Activated CD8-positive, alpha-beta memory T cell treated with anti-CD3 and anti-CD28 coated beads, Interleukin-2, amount 50 U/mL, for 4 hours (primary cell): ENCODE measurements at regions not wholly inside any gene's neighbourhood (a gene's known extent, or its start where the extent isn't known, plus 50 kb on each side); places are given as distances from the start of the nearest gene placed in this dataset.
"Not testable (repeated sequence)": the region's sequence is repeated elsewhere in the genome, so short reads cannot be mapped to it uniquely, and the experiment has no call there.

Experiments used
- DNase-seq: peaks from one replicate; pipeline ENCODE4 v3.0.0-alpha.2; 2020

DNA sequence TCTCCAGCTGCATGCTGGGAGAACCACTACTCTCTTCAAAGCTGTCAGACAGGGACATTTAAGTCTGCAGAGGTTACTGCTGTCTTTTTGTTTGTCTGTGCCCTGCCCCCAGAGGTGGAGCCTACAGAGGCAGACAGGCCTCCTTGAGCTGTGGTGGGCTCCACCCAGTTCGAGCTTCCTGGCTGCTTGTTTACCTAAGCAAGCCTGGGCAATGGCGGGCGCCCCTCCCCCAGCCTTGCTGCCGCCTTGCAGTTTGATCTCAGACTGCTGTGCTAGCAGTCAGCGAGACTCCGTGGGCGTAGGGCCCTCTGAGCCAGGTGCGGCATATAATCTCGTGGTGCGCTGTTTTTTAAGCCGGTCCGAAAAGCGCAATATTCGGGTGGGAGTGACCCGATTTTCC, 215.0 kb downstream of the STIM2 start:
- not testable (repeated sequence) for DNase-seq

DNA sequence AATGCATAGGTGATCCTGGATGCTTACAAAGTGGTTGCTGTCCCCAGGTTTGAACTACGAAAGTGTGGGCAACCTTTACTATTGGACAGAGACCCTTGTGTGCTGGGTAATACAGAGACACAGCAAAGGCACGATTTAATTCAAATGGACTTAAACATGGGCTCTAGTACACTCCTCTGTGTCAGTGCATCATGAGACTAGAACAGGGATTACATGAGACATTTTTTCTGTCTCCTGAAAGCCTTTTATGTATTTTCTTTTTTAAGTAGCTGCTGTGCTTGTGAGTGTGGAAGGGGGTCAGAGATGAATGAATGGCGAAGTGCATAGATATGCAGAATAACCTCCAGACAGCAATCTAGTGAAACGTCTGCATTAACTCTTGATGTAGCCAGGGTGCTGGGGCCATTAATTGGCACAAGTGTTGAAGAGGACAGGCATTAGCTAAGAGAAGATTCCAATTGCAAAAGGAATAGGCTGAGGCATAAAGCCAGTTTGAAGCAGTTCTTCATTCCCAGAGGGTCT, 218.4 kb downstream of the STIM2 start:
- DNase-seq: no peak

DNA sequence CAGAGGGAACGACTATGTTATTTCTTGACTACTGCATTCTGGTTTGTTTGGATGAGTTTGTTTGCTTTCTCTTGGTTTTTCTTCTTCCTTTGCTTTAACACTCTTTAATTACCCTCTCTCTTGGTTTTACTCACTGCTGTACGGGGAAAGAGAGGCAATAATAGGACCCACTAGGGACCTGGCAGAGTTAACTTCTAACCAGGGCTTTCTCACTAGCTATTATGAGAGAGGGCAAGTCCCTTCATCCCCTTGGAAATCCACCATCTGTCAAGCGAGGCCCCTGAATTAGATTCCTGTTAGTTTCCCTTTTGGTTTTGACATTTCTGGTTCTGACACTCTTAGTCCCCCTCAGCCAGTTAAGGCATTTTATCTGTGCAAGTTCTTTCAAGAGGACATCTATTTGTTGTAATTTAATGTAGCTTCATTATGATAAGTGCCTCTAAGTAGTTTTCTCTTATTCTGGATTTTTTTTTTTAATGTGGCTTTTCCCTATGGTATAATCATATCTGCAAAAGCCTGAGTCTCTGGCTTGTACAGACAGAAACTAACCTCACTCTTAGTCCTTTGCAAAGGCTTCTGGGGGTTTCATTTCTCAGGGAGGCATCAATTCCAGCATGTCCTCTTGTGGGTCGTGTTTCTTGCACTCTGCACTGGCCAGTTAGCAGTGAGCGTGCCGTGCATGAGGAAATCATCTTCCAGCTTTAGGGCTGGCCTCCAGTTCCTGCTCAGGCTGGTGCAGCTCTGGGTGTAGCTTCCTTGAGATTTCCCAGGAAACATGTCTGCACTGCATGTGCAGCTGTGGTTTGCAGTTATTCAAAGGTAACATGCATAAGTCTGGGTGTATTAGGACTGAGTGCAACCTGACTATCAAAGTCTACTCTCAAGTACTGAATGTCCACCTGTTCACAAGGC, 221.3 kb downstream of the STIM2 start:
- DNase-seq: no peak

DNA sequence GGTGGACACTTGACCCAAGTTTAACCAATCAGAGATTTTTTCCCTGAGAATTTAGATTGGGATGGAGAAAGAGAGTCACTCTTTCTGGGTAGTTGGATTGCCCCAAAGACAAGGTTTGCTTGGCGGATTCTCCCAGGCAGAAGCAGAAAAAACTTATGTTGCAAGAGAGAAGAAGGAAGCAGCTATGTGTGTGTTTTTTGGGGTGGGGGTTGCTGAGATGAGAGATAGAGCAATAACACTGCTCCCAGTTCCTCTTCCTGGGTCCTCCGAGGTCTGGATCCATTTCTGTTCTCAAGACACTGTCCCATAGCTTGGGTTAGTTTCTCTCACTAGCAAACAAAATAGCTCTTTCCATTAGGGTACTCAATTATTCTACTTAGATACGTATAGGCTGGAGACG, 222.1 kb downstream of the STIM2 start:
- no peak for DNase-seq

DNA sequence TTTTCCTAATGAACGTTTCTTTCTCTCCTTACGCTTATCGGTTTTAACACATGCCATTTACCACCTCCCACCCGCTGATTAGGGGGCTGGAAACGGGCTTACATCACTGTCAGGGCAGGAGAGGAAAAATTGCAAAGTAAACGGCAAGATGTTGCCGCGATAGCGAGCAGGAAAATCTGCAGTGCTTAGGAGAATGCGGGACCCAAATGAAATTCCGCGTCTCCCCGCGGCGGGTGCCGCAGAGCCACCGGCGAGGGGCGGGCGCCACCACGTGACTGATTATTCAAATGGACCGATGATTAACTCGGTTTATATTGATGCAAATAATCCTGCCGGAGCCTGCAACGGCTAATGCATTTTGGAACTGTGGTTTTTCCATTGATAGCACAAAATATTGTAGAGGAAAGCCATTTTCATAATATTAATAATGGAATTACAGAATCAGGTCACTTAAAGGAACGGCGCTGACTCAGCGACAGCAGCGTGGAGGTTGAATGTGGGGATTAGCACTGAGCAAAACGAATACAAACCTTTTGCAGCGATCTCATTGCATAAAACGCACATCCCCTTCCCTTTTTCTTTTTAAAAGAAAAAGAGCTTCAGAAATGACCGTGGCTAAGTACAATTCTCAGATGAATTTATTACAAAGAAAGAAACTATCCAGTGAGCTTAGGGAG, 224.2 kb downstream of the STIM2 start:
- DNase-seq: peak; percentile 19

DNA sequence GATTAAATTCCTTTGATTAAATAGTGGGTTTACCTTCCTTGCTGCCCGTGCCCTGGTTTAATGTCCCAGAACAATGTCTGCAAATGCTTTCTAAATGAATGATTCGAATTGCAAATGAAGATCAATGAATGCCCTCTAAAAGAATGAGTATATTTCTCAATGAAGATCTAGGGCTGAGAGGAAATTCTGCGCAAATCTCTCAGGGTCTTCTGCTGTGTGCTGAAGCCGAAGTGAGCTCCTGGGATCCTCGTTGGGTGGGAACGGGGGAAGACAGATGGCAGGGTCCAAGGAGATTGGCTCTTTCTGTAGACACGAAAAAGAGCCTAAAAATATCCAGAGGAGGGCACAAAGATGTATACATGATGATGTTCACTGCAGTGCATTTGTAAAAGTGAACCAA, 224.8 kb downstream of the STIM2 start:
- DNase-seq: no peak

DNA sequence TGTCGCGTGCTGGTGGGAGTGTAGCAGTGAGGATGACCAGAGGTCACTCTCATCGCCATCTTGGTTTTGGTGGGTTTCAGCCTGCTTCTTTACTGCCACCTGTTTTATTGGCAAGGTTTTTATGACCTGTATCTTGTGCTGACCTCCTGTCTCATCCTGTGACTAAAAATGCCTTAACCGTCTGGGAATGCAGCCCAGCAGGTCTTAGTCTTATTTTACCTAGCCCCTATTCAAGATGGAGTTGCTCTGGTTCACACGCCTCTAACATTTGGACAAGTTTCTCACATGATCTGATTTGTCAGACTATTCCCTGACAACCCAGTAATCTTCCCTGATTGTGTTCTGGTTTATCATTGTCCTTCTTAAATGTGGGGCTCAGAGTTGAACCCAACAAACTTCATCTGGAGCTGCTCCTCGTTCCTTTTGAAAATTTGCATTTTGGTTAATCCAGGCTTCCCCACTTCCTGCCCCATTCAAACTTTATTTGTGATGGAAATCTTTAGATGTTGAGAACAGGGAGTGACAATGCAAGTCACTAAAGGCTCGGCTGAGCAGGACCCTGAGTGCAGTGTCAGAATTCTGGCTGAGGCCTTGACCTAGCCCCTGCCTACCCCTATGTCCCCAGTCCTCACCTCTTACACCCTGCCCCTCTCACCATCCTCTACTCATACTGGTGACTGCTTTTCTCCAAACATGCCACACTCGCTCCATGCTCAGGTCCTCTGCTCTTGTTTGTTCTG, 226.8 kb downstream of the STIM2 start:
- DNase-seq: no peak

DNA sequence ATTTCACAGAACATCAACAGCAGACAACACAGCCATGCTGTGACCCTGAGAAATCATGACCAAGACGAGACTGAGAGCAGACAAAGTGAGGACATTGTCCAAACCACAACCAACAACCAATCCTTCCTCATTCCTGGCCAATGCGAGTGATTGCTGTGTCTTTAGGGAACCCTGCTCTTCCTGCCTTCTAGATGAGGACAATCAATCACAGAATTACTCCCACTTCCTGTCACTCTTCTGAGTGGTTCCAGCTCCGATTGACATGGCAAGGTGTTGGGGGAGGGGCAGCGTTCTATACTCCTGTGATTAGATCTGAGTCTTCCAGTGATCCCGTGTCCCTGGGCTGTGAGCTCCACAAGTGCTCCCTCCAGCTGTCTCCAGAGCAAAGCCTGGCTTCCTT, 227.8 kb downstream of the STIM2 start:
- DNase-seq: no peak

DNA sequence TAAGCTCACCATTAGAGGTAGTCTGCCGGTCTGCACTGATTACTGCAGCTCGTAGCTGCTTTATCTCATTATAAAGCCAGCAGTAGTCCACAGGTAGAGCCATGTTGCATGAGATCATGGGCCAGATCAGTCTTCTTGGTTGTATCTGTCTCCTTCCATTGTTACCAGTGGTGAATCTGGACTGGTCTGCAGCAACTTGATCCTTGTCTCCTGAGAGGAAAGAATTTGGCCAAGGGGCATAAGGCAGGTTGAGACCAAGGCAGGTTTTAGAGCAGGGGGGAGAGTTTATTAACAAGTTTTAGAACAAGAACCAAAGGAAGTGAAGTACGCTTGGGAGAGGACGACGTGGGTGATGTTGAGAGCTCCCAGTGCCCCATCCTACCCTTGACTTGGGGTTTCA, 228.5 kb downstream of the STIM2 start:
- DNase-seq: no peak

DNA sequence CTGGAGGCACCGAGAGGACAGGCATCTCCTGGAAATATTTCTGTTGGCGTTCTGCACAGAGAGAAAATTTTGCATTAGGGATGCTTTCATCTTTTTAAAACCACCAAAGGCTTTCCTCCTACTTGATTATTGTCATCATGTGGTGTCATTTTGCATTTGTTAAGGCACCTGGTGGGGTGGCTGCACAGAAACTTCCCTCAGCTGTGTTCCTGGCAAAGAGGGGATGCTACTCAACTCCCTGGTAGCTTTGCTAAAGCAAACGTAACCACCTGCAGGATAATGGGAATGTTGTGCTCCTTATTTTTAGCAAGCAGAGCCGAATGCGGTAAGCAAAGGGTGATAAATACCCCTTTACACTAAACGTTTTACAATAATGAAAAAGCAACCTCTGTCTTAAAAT, 229.8 kb downstream of the STIM2 start:
- DNase-seq: no peak

DNA sequence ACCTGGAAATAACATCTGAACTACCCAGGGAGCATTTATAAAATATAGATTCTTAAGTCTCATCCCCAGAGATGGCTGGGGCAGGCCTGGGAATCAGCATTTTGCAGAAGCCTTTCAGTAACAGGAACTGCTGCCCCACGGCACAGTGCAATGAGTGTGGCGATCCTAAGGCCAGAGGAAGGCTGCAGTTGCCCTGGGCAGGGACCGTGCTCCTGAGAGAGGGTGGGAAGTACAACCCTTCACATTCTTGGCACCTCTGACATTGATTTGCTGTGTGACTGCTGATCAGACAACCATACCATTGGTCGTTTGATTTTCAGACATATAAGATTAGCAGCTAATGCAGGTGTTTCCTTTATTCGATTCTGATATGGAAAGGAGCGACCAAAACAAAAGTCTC, 233.6 kb downstream of the STIM2 start:
- DNase-seq: no peak

DNA sequence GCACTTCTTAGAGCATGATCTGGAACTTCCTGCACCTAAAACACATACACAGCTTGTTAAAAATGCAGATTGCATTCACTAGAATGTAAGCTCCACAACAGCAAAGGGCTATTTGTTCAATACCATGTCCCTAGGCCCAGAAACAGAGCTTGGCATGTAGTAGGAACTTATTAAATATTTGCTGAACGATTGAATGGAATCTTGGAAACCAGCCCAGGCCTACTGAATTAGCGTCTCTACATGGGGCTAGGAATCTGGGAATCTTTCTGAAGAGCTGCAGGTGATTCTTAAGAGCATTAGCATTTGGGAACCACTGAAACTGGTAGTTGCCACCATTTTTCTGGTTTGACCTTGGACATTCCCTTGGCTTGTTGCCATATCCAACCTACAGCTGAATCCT, 234.1 kb downstream of the STIM2 start:
- no peak for DNase-seq

DNA sequence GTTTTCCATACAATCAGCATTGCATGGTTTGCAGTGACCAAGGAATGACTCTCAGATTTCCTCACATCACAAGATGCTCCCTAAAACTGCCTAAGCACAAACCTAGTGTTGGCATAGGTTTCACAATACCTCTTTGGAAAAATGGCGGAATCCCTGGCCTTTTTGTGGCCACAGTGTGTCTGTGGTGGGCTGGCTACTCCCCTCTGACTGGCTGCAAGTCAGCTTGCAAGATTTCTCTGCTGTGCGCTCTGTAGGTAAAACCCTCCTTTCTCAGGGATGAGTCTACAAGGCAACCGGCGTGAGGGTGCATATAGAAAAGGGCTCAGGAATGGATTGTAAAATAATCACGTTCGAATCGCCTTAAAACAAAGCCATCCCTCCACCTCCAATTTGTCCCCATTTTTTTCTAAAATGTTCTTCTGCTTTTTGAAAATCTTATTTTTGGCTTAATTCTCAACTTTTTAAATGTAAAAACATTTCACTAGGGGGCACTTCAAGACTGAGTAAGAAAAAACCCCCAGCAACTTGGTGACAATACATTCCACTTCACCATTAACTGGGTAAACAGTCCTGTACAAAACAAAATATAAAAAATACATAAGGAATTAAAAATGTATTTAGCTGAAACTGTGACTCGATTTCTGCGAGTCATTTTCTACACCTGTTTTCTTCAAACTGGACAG, 235.6 kb downstream of the STIM2 start:
- no peak for DNase-seq

DNA sequence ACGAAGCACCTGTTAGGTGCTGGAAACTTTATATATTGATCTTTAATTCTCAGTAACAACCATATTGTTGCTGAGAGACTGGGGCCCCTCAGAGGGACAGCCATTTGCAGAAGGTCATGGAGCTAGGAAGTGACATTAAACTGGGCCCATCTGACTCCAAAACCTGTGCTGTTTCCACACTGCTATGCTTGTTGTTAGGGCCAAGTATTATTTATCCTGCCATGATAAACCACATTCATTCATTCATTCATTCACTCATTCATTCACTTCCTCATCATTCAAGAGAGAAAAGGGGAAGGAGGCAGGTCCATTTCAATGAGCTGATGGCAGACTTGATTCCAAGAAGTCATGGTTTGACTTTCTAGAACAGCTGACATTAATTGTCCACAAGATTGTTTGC, 237.4 kb downstream of the STIM2 start:
- DNase-seq: no peak

DNA sequence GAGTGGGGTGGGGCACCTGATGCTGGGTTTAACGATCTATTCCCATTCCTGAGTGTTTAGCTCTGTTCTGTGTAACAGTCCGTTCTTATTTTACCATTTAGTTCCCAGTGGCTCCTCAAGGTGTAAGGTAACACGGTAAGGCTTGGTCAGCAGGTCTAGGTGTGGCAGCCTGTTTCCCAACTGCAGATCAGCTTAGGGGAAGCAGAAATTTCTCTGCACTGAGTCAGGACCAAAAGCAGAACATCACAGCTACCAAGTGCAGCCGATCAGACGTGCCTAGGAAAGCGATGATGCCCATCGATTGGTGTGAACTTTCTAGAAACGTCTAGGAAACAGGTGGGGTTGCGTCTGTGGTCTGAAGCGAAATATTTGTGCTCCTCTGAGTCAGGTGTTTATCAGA, 240.1 kb downstream of the STIM2 start:
- no peak for DNase-seq

DNA sequence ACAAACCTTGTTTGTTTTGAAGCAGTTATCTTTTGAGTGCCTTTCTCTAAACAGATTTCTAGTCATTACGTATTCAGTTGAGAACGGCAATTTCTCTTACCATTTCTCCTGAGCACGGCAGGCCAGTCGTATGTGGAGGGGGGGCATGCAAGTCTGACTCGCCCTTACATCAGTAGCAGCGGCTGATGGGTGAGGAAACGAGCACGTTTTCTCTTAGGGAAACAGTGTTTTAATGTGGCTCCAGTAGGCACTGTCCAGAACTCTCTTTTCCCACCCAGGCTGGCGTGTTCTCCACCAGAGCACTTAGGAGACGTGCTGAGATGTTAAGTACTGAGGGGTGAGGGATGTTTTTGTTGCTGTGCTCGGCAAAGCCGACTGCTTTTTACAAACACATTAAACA, 240.5 kb downstream of the STIM2 start:
- DNase-seq: no peak

DNA sequence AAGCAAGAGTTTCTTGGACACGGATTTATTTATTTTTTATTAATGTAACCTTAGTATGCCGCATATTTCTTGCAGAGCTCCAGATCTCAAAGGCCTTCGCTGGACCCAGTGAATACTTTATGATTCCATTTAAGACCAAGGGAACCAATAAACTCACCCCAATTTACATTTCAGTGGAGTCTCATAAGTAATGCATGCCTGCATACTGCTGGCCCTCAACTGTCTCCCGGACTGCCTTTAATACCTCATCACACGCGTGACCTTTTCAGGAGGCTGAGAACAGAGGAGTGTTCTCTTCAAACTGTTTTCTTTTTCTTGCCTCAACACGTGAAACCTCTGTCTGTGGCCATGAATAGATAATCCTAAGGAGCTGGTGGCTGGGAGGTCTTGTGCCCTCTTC, 240.9 kb downstream of the STIM2 start:
- no peak for DNase-seq

DNA sequence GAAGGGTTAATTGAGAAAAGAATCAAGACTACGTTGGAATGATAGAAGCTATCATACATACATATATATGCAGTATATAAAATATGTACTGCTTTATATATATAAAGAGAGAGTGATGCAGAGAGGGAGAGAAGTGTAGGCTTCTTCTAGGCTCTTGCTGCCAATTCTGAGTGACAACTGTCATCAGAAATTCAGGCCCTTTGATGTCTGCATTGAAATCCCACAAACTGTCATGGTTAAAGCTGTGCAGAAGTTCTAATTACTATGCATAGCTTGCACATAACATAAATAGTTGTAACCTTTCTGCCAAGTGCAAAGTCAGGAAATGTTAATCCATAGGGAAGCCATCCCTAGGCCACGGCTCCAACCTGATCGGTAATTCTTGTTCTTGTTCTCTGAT, 251.0 kb downstream of the STIM2 start:
- DNase-seq: no peak

DNA sequence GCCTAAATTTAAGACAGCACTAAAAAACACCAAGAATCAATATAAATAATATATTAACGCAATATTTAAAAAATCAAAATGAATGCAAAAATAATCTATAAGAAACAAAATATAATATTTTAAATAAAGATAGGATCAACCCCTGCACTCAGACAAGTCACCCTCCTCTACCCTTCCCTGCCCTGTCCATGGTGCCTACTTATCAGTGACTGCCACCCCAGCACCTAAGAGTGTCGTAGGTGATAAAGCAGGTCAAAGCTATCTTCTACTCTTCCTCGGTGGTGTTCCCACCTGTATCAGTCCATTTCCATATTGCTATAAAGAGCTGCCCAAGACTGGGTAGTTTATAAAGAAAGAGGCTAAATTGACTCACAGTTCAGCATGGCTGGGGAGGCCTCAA, 251.9 kb downstream of the STIM2 start:
- no peak for DNase-seq

DNA sequence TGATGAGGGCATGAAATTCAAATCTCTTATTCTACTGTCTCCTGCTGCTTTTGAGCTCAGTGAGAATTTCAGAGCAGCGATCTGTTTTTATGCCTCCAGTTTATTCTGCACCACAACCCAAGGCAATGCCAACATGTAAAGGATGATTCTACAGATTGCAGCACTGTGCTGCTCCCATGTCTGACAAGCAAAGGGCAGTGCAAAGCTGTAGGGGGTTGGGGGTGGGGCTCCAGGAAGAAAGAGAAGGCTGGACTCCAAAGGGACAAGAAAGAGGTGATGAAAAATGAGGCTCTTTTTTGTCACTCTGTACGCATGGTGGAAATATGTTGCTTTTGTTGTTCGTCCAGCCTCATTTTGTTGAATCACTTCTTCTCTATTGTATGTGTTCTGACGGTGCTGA, 254.6 kb downstream of the STIM2 start:
- no peak for DNase-seq

DNA sequence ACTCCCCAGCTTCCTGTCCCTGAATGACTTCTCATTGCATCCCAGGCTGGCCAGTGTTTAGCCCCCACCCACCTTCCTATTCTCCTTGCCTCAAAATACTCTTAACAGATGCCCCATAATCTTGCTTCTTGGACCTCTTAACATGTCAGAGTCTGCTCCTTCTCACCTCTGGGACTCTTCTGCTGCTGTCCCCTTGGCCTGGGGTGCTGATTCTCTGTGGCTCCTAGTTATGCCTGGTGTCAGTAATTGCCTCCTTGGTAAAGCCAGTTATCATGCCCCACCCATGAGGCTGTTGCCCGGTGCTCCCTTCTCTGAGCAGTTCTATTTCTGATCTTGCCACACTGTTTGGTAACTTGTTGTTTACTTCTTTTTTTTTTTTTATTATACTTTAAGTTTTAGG, 256.8 kb downstream of the STIM2 start:
- no peak for DNase-seq

DNA sequence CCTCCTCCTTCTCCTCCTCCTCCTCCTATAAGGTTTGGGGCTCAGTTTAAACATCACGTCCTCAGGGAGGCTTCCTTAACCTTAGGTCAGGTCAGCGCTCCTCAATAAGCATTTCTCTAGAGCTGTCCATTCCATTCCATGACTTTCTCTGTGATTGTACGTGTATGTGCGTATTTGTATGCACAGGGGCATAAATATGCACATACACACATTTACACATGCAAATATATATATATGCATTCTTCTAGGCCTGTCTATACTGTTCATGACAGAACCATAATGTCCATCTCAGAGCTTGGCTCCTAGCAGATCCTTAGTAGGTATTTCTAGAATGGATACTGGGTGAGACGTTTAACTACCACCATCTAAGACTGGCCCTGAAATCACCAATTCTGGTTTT, 258.6 kb downstream of the STIM2 start:
- DNase-seq: no peak

DNA sequence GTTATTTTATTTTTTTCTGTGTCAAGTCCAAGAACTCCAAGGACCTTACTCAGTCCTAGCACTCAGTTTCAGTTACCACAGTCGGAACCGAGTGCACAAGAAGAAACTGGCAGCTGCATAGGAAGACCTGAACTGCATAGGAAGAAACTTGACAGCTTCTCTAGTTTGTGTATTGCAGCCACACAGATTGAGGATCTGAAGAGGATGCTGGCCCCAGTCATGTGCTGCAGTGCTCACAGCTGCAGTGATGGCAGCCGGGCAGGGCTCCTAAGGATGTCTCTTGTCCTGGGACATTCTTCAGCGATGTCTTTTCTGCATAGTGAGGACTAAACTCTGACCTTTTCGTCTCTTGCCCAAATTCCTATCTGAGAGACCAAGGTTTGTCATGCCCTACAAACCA, 261.2 kb downstream of the STIM2 start:
- DNase-seq: no peak
